ENCODE measurements at regions not wholly inside any gene's neighbourhood (a gene's known extent, or its start where the extent isn't known, plus 50 kb on each side); places are given as distances from the start of the nearest gene placed in this dataset.

GRCh38 chr17:14739656-14740431 lies 439.0 kb downstream of the HS3ST3B1 start:
- Histone ChIP-seq H3K79me2 (no peaks in the 10 kb centered on the region), H3K4me2 (no peak overlapping the region), H3K36me3 (replicated peaks; ENCODE audit: insufficient read depth, low read depth) (no peaks in the 10 kb centered on the region), H3K9me2 (replicated peaks; ENCODE audit: insufficient read depth) (no peaks in the 10 kb centered on the region), H3K9me3 (ENCODE audit: low read depth) (no peaks in the 10 kb centered on the region), H3K27ac (no peak overlapping the region), H3K4me1 (ENCODE audit: insufficient read depth) (no peaks in the 10 kb centered on the region), H2AFZ (no peak overlapping the region), H3K4me3 (no peak overlapping the region), H4K20me1 (ENCODE audit: insufficient read depth, poor library complexity, severe bottlenecking) (no peaks in the 10 kb centered on the region), H3K27me3 (no peaks in the 10 kb centered on the region)
- no peak for DNase-seq (ENCODE audit: low spot score)
- TF ChIP-seq EZH2 (IDR thresholded peaks at IDR 0.05; ENCODE audit: borderline replicate concordance), result no peak
- TF ChIP-seq, protein P1, sequence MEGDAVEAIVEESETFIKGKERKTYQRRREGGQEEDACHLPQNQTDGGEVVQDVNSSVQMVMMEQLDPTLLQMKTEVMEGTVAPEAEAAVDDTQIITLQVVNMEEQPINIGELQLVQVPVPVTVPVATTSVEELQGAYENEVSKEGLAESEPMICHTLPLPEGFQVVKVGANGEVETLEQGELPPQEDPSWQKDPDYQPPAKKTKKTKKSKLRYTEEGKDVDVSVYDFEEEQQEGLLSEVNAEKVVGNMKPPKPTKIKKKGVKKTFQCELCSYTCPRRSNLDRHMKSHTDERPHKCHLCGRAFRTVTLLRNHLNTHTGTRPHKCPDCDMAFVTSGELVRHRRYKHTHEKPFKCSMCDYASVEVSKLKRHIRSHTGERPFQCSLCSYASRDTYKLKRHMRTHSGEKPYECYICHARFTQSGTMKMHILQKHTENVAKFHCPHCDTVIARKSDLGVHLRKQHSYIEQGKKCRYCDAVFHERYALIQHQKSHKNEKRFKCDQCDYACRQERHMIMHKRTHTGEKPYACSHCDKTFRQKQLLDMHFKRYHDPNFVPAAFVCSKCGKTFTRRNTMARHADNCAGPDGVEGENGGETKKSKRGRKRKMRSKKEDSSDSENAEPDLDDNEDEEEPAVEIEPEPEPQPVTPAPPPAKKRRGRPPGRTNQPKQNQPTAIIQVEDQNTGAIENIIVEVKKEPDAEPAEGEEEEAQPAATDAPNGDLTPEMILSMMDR (IDR thresholded peaks at IDR 0.05; ENCODE audit: poor library complexity), result no peak
- TF ChIP-seq EZH2phosphoT487 (IDR thresholded peaks at IDR 0.05; ENCODE audit: low read depth, severe bottlenecking, unreplicated experiment), result no peak
- WGBS (ENCODE audit: low lambda C conversion rate, missing lambda C conversion rate), result 67% methylated on average over 8 of the region's 8 CpGs

DNA sequence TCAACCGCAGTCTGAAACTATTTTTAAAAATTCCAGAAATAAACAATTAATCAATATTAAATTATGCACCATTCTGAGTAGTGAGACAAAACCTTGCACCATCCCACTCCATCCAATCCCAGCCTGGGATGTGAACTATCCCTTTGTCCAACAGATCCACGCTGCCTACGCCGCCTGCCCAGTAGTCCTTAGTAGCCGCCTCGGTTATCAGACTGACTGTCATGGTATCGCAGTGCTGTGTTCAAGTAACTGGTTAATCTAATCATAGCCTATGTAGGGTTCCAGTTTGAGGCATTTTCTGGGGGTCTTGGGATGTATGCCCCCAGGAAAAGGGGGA lies 437.7 kb downstream of the HS3ST3B1 start:
- H3K4me1 ChIP-seq (ENCODE audit: insufficient read depth), result no peaks in the 10 kb centered on the region
- peak overlapping the region; percentile 26 for H3K27ac ChIP-seq
- H3K4me2 ChIP-seq, result no peak overlapping the region
- H3K4me3 ChIP-seq, result no peak overlapping the region
- no peak for DNase-seq (ENCODE audit: low spot score)
- no peaks in the 10 kb centered on the region for H3K9me2 ChIP-seq (replicated peaks; ENCODE audit: insufficient read depth)
- no peaks in the 10 kb centered on the region for H3K36me3 ChIP-seq (replicated peaks; ENCODE audit: insufficient read depth, low read depth)
- no peaks in the 10 kb centered on the region for H3K79me2 ChIP-seq
- no peaks in the 10 kb centered on the region for H3K9me3 ChIP-seq (ENCODE audit: low read depth)
- no peak overlapping the region for H2AFZ ChIP-seq
- H4K20me1 ChIP-seq (ENCODE audit: insufficient read depth, poor library complexity, severe bottlenecking), result no peaks in the 10 kb centered on the region
- 97% methylated on average over 7 of the region's 7 CpGs for WGBS (ENCODE audit: low lambda C conversion rate, missing lambda C conversion rate)
- TF ChIP-seq, protein P1 (IDR thresholded peaks at IDR 0.05; ENCODE audit: poor library complexity), result no peak
- no peaks in the 10 kb centered on the region for H3K27me3 ChIP-seq

DNA sequence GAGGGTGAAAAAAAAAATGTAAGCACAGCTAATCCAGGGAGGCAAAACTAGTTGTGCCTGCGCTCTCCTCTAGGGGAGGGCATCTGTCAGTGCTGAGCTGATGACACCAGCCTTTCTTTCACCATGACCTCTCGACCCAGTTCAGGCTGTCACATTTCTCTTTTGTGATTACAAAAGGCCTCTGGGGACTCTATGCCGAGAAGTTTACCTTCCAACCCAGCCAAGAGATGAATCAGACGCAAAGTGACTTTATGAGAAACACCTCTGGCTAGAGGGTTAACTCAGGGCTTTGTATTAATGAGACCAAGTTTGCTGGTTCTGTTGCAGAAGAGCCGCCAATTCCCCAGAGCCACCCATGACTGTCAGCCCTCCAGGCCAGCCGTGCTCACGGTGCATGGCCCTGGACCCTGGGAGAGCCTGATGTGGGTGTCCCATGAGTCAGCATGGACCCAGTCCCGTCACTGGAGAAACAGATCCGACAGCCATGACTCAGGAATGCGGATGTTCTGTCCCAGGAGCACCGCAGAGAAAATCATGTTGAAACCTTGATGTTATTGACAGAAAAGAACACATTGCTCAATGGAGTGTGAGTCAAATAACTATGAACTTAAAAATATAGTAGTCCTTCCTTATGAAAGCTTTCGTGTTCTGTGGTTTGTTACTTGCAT lies 437.2 kb downstream of the HS3ST3B1 start:
- peak; percentile 86 for DNase-seq (ENCODE audit: low spot score)
- peak overlapping the region; percentile 69 for H3K27ac ChIP-seq
- 54% methylated on average over 12 of the region's 12 CpGs for WGBS (ENCODE audit: low lambda C conversion rate, missing lambda C conversion rate)

More for the DNA sequence above, 437.2 kb downstream of the HS3ST3B1 start:
- no peaks in the 10 kb centered on the region for H3K9me3 ChIP-seq (ENCODE audit: low read depth)
- no peaks in the 10 kb centered on the region for H3K27me3 ChIP-seq
- H2AFZ ChIP-seq, result no peak overlapping the region
- H3K4me1 ChIP-seq (ENCODE audit: insufficient read depth), result no peaks in the 10 kb centered on the region
- H3K79me2 ChIP-seq, result no peaks in the 10 kb centered on the region
- H3K36me3 ChIP-seq (replicated peaks; ENCODE audit: insufficient read depth, low read depth), result no peaks in the 10 kb centered on the region
- H3K4me3 ChIP-seq, result no peak overlapping the region
- peak overlapping the region; percentile 32 for H3K4me2 ChIP-seq
- H4K20me1 ChIP-seq (ENCODE audit: insufficient read depth, poor library complexity, severe bottlenecking), result no peaks in the 10 kb centered on the region
- TF ChIP-seq, protein P1 (IDR thresholded peaks at IDR 0.05; ENCODE audit: poor library complexity), result peak; percentile 19
- no peak for TF ChIP-seq EZH2phosphoT487 (IDR thresholded peaks at IDR 0.05; ENCODE audit: low read depth, severe bottlenecking, unreplicated experiment)
- no peaks in the 10 kb centered on the region for H3K9me2 ChIP-seq (replicated peaks; ENCODE audit: insufficient read depth)

All from hepatocyte (in vitro differentiated cells).